ENCODE measurements at regions not wholly inside any gene's neighbourhood (a gene's known extent, or its start where the extent isn't known, plus 50 kb on each side); places are given as distances from the start of the nearest gene placed in this dataset.

- TF ChIP-seq CTCF (IDR thresholded peaks at IDR 0.05), result no peak
- no peak for TF ChIP-seq POLR2A (IDR thresholded peaks at IDR 0.05)
These were observed 238.6 kb downstream of the ELAVL2 start for GRCh38 chr9:23587433-23587832.

Data from lower leg skin (tissue), 3 donors.